ENCODE measurements at regions not wholly inside any gene's neighbourhood (a gene's known extent, or its start where the extent isn't known, plus 50 kb on each side); places are given as distances from the start of the nearest gene placed in this dataset.
A peak's percentile ranks its signal among the peaks of the same experiment; 100 is the strongest.
"Not testable (repeated sequence)": the region's sequence is repeated elsewhere in the genome, so short reads cannot be mapped to it uniquely, and the experiment has no call there.

DNA sequence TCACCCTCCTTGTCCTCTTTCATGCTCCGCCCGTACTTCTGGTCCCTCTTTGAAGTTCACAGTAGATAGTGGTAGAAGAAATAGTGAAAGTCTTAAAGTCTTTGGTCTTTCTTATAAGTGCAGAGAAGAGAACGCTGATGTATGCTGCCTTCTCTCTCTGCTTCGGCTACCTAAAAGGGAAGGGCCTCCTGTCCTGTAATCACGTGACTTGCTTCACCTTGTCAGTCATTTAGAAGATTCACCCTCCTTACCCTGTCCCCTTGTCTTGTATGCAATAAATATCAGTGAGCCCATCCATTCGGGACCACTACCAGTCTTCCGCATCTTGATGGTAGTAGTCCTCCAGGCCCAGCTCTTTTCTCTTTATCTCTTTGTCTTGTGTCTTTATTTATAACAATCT lies 144.6 kb downstream of the ARL4C start:
- Mint-ChIP-seq H3K27ac (no peak overlapping the region), H3K36me3 (ENCODE audit: low read depth) (peaks cover 22% of the 10 kb centered on the region), H3K27me3 (ENCODE audit: low read depth) (no peaks in the 10 kb centered on the region), H3K4me3 (no peak overlapping the region), H3K4me1 (ENCODE audit: low read depth) (peaks cover 17% of the 10 kb centered on the region), H3K9me3 (peaks cover 22% of the 10 kb centered on the region)

DNA sequence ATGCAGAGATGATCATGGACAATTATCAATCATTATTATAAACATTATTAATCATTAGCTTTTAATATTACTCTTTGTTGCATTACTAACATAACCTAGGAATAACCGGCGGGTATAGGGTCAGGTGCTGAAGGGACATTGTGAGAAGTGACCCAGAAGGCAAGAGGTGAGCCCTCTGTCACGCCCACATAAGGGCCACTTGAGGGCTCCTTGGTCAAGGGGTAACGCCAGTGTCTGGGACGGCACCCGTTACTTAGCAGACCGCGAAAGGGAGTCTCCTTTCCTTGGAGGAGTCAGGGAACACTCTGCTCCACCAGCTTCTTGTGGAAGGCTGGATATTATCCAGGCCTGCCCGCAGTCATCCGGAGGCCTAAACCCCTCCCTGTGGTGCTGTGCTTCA lies 145.0 kb downstream of the ARL4C start:
- H3K27me3 Mint-ChIP-seq (ENCODE audit: low read depth); H3K27ac Mint-ChIP-seq; H3K4me3 Mint-ChIP-seq: not testable (repeated sequence)
- H3K9me3 Mint-ChIP-seq: peaks cover 23% of the 10 kb centered on the region
- H3K36me3 Mint-ChIP-seq (ENCODE audit: low read depth): peaks cover 22% of the 10 kb centered on the region
- H3K4me1 Mint-ChIP-seq (ENCODE audit: low read depth): peaks cover 15% of the 10 kb centered on the region

DNA sequence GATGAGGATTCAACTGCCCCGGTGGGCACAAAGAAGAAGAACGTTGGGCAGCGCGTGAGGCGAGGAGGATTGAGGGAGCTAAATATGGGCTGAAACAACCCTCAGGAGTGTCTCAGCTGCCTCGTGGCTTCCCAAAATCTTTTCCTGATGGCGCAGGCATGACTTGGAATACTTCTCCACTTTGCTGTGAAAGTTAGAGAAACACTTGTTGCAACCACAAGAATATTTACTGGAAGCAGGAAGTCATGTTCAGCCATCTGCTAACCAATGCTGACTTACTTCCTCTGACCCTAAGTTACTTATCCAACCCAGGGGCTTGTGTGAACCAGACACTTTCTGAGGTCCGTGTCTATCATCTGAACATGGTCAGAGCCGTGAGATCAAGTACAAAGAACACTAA lies 148.8 kb downstream of the ARL4C start:
- Mint-ChIP-seq H3K9me3 (peaks cover 15% of the 10 kb centered on the region), H3K4me1 (ENCODE audit: low read depth) (peaks cover 16% of the 10 kb centered on the region), H3K4me3 (no peak overlapping the region), H3K36me3 (ENCODE audit: low read depth) (peaks cover 17% of the 10 kb centered on the region), H3K27ac (peak overlapping the region; percentile 50), H3K27me3 (ENCODE audit: low read depth) (no peaks in the 10 kb centered on the region)

DNA sequence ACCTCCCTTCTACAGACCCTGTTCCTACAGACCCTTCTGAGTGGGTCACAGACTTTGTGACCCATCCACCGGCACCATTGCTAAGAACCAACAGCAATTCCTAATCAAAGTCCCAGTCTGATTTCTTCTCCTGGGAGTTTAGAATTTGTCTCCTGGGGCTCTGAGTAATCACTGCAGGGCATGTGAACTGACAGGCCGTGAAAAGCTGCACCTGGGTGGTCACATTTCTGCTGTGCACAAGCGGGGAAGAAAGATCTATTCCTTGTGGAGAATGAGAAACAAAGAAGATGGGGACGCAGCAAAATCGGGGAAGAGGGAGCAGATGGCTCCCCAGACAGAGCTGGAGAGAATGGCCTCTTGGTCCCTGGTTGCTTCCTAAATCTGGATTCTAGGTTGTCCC lies 151.0 kb downstream of the ARL4C start:
- Mint-ChIP-seq H3K4me1 (ENCODE audit: low read depth) (peaks cover 16% of the 10 kb centered on the region), H3K9me3 (peaks cover 4% of the 10 kb centered on the region), H3K27ac (no peak overlapping the region), H3K27me3 (ENCODE audit: low read depth) (no peaks in the 10 kb centered on the region), H3K4me3 (no peak overlapping the region), H3K36me3 (ENCODE audit: low read depth) (peaks cover 11% of the 10 kb centered on the region)

DNA sequence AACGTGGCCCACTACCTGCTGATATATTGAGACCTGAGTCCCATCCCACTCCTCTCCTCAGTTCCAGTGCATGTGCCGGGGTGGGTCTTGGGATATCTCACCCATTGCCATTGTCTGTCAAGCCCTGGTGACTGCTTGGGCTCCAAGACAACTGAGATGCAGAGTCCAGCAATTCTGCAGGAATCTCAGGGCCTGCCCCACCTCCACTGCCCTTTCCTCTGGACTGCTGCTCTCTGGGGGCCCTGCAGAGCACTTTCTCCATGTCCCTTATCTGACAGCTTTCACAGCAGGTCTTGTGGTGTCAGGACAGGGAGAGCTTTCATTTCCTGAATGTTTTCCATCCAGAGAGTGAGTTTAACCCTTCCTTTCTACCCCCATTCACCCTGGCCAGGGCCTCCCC lies 152.9 kb downstream of the ARL4C start:
- Mint-ChIP-seq H3K4me1 (ENCODE audit: low read depth) (peaks cover 16% of the 10 kb centered on the region), H3K27me3 (ENCODE audit: low read depth) (no peaks in the 10 kb centered on the region), H3K9me3 (peaks cover 12% of the 10 kb centered on the region), H3K27ac (no peak overlapping the region), H3K4me3 (no peak overlapping the region), H3K36me3 (ENCODE audit: low read depth) (peaks cover 20% of the 10 kb centered on the region)

DNA sequence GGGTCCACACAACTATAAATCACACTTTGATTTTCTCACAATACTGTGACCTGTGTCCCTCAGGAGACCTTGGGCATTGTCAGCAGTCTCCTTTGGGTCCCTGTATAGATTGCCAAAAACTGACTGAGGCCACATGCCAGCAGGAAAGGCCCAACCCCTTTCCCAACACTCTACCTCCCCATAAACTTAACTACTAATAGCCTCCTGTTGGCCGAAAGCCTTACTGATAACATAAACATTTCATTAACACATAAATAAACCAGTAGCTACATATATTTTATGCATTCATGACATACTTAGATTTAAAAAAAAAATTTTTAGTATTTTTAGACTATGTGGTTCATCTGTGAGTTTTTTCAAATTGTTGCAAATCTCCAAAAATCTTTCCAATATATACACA lies 153.5 kb downstream of the ARL4C start:
- Mint-ChIP-seq H3K9me3 (peaks cover 15% of the 10 kb centered on the region), H3K36me3 (ENCODE audit: low read depth) (peaks cover 20% of the 10 kb centered on the region), H3K27ac (no peak overlapping the region), H3K27me3 (ENCODE audit: low read depth) (no peaks in the 10 kb centered on the region), H3K4me3 (no peak overlapping the region), H3K4me1 (ENCODE audit: low read depth) (peaks cover 15% of the 10 kb centered on the region)

DNA sequence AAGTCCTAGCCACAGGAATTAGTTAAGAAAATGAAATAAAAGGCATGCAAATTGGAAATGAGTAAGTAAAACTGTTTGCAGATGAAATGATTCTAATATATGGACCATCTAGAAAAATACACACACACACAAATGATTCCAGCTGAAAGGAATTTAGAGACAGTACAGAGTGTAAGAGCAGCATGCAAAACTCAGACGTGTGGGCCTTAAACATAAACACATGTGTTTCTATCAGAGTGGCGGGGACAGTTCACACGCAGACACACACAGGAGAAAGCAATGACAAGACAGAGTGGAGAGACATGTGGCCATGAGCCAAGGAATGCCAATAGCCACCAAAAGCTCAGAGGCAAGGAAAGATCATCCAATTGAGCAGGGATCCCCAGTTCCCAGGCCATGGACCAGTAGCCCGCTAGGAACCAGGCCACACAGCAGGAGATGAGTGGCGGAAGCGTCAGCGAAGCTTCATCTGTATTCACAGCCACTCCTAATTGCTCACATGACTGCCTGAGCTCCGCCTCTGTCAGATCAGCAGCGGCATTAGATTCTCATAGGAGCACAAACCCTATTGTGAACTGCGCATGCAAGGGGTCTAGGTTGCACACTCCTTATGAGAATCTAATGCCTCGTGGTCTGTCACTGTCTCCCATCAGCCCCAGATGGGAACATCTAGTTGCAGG lies 155.4 kb downstream of the ARL4C start:
- H3K9me3 Mint-ChIP-seq: peaks cover 11% of the 10 kb centered on the region
- H3K27ac Mint-ChIP-seq: no peak overlapping the region
- H3K36me3 Mint-ChIP-seq (ENCODE audit: low read depth): peaks cover 20% of the 10 kb centered on the region
- no peaks in the 10 kb centered on the region for H3K27me3 Mint-ChIP-seq (ENCODE audit: low read depth)
- H3K4me3 Mint-ChIP-seq: no peak overlapping the region
- H3K4me1 Mint-ChIP-seq (ENCODE audit: low read depth): peaks cover 6% of the 10 kb centered on the region

DNA sequence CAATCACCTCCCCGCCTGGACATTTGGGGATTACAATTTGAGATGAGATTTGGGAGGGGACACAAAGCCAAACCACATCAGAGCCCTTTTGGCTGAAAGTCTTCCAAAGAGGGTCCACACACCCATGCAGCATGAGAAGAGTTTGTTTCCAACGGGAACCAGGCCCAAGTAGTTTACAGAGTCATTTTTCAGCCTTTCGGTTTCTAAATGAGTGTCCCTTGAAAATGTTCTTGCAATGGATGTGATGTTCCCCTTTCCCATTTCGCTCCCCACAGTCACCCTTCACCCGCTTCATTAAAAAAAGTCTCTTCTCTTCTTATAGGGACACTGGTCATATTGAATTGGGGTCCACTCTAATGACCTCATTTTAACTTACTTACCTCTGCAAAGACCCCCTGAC lies 157.4 kb downstream of the ARL4C start:
- no peaks in the 10 kb centered on the region for H3K27me3 Mint-ChIP-seq (ENCODE audit: low read depth)
- no peak overlapping the region for H3K27ac Mint-ChIP-seq
- peaks cover 11% of the 10 kb centered on the region for H3K9me3 Mint-ChIP-seq
- peaks cover 10% of the 10 kb centered on the region for H3K4me1 Mint-ChIP-seq (ENCODE audit: low read depth)
- H3K36me3 Mint-ChIP-seq (ENCODE audit: low read depth): peaks cover 20% of the 10 kb centered on the region
- no peak overlapping the region for H3K4me3 Mint-ChIP-seq

DNA sequence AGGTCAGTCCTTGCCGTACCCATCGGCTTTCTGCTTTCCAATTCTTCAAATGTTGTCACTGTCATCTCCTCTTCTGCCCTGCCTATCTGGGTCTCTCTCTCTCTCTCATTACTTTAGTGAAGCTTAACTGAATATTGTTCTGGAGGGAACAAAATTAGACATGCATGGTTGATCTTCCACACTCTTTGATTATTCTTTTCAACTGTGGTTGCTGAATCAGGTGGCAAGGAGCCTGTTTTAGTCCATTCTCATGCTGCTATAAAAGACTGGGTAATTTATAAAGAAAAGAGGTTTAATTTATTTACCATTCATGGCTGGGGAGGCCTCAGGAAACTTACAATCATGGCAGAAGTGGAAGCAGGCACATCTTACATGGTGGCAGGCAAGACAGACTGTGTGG lies 157.9 kb downstream of the ARL4C start:
- Mint-ChIP-seq H3K4me3 (no peak overlapping the region), H3K9me3 (peaks cover 11% of the 10 kb centered on the region), H3K4me1 (ENCODE audit: low read depth) (peaks cover 7% of the 10 kb centered on the region), H3K27ac (no peak overlapping the region), H3K36me3 (ENCODE audit: low read depth) (peaks cover 20% of the 10 kb centered on the region), H3K27me3 (ENCODE audit: low read depth) (no peaks in the 10 kb centered on the region)

DNA sequence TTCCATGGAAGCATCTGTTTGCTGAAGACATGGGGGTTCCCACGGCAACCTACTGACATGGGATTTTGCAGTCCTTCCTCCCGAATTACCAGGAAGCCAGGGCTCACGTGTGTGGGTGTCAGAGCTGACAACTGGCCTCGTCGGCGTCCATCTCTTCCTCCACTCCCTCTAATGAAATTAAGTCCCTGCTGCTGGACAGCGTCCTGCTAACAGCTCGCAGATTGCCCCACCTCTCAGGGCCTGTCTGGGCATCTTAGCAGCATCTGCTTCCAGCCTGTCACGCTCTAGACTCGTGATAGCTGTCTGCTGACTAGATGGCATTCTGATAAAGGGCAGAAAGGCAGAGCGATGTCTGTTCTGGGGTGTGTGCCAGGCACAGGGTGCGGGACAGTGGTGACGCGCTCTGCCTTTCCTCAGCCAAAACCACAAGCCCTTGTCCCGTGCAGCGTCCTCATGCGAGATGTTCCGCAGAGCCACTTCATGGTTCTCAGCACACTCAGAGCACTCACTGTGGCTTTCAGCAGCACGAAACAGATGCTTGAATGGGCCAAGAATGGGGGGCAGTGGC lies 161.1 kb downstream of the ARL4C start:
- Mint-ChIP-seq H3K4me3 (peak overlapping the region; percentile 35), H3K27me3 (ENCODE audit: low read depth) (no peaks in the 10 kb centered on the region), H3K4me1 (ENCODE audit: low read depth) (peaks cover 21% of the 10 kb centered on the region), H3K36me3 (ENCODE audit: low read depth) (peaks cover 16% of the 10 kb centered on the region), H3K27ac (peak overlapping the region; percentile 52), H3K9me3 (peaks cover 11% of the 10 kb centered on the region)

DNA sequence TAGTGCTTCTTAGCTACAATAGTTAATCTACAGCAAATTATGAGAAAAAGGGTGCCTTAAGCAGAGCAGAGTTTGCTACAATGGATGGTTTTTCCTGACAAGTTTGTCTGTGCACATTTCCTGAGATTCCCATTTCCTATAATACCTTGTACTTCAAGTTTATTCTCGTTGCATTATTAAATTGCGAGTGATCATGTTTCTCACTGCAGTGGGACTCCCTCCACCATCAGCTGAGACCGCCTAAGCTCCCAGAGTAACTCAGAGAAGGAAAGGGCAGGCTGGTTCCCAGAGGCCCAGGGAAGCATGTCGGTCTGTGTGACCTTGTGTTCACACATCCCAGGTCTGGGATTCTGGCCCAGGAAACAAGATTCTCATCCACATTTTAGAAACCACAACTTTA lies 162.1 kb downstream of the ARL4C start:
- no peak overlapping the region for H3K27ac Mint-ChIP-seq
- peaks cover 14% of the 10 kb centered on the region for H3K36me3 Mint-ChIP-seq (ENCODE audit: low read depth)
- H3K27me3 Mint-ChIP-seq (ENCODE audit: low read depth): no peaks in the 10 kb centered on the region
- H3K4me1 Mint-ChIP-seq (ENCODE audit: low read depth): peaks cover 21% of the 10 kb centered on the region
- no peak overlapping the region for H3K4me3 Mint-ChIP-seq
- H3K9me3 Mint-ChIP-seq: peaks cover 11% of the 10 kb centered on the region

DNA sequence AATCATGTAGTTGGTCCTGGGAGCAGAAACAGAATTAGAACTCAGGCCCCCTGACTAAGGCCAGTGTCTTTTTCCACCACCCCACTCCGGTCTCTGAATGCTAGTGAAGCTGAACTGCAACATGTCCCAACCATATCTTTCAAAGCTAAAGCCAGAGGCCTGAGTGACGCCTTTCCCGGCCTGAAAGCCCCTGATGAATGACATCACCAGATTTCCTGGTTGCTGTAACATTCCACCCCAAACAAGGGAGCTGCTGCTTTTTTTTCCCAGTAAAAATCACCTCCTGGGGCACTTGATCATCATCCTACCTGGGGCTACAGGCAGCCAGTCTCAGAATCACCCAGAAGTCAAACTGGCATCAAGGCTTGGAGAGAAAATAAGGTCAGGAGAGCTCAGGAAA lies 162.7 kb downstream of the ARL4C start:
- Mint-ChIP-seq H3K9me3 (peaks cover 5% of the 10 kb centered on the region), H3K27me3 (ENCODE audit: low read depth) (no peaks in the 10 kb centered on the region), H3K36me3 (ENCODE audit: low read depth) (peaks cover 9% of the 10 kb centered on the region), H3K4me1 (ENCODE audit: low read depth) (peaks cover 21% of the 10 kb centered on the region), H3K4me3 (no peak overlapping the region), H3K27ac (no peak overlapping the region)

DNA sequence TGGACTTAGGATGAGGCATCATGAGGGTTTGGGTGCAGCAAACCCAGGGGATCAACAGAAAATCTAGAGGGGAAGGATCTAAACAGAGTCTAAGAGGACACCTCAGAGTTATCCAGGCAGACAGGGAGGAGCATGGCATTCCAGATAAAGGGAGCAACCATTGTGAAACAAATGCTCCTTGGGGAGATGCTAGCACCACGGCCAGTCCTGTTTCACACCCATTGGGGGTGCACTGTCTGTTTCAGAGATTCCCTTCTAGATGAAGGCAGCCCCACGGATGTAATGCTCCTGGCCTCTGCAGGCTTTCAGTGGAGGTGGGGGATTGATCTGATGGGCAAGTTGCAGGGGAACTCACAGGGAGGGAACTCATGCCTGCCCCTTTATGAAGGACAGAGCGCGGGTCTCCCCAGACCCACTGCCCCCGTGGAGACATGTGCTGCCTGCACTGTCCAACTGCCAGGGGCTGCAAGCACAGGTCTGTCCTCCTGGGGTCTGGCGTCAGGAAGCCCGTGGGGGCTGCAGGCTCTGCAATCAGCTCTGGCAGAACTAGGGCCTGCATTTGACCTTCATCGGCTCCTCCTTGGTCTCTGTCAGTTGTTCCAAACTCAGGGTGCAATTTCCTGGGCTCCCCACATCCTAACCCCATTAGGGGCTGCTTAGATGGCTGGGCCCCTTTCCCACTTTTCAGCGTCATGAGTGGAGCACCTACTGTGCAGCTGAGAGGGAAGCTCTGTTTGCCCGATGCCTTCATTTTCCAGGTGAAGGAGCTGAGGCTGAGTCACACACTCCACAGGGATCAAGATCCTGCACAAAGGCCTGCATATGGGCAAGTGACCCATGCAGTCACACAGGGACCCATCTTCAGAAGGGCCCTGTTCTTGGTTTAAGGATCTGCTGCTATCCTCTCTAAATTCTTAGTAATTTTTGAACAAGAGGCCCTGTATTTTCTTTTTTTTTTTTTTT lies 163.4 kb downstream of the ARL4C start:
- Mint-ChIP-seq H3K4me1 (ENCODE audit: low read depth) (peaks cover 21% of the 10 kb centered on the region), H3K4me3 (no peak overlapping the region), H3K27ac (no peak overlapping the region), H3K27me3 (ENCODE audit: low read depth) (no peaks in the 10 kb centered on the region), H3K9me3 (no peaks in the 10 kb centered on the region), H3K36me3 (ENCODE audit: low read depth) (peaks cover 5% of the 10 kb centered on the region)

DNA sequence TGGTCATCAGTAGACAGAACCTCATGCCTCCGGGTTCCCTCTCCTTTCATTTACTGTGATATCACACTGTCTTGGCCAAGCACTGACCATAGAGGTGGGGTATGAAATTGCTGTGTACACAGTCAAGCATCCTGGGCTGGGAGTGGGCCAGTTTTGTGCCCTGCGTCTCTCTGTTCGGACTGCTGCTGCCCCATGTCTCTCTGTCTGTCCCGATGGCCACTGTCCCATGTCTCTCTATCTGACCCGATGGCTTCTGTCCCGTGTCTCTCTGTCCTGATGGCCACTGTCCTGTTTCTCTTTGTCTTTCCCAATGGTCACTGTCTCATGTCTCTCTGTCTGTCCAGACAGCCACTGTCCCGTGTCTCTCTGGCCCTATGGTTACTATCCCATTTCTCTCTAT lies 164.9 kb downstream of the ARL4C start:
- H3K27ac Mint-ChIP-seq: no peak overlapping the region
- H3K4me3 Mint-ChIP-seq: no peak overlapping the region
- H3K27me3 Mint-ChIP-seq (ENCODE audit: low read depth): no peaks in the 10 kb centered on the region
- no peaks in the 10 kb centered on the region for H3K9me3 Mint-ChIP-seq
- peaks cover 31% of the 10 kb centered on the region for H3K4me1 Mint-ChIP-seq (ENCODE audit: low read depth)
- H3K36me3 Mint-ChIP-seq (ENCODE audit: low read depth): no peaks in the 10 kb centered on the region

DNA sequence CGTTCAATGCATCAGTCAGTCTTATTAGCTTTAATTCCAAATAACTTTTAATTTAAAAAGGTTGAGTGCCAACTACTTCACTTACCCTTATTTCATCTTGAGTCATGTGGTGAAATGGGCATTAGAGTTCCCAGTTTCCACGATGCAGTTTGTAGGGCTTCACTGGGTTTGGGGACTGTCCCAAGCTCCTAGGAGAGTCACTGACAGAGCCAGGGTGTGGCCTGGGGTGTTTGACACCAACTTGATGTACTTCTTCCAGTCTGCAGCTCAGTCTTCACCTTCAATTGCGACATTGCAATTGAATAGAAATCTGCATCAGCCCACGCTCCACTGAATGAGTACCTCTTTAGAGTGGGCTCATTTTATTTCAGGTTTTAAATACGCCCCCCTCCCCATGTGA lies 165.3 kb downstream of the ARL4C start:
- Mint-ChIP-seq H3K27ac (no peak overlapping the region), H3K9me3 (no peaks in the 10 kb centered on the region), H3K4me1 (ENCODE audit: low read depth) (peaks cover 31% of the 10 kb centered on the region), H3K27me3 (ENCODE audit: low read depth) (no peaks in the 10 kb centered on the region), H3K36me3 (ENCODE audit: low read depth) (no peaks in the 10 kb centered on the region), H3K4me3 (no peak overlapping the region)

All from T-helper 1 cell treated with Interleukin-12 subunit alpha and Interleukin-12 subunit beta and Interleukin-4 antibody, amounts not matched to agents 30 μg/mL and 1 μg/mL, for 36 hours (primary cell).